H1 (cell line): ENCODE measurements at regions not wholly inside any gene's neighbourhood (a gene's known extent, or its start where the extent isn't known, plus 50 kb on each side); places are given as distances from the start of the nearest gene placed in this dataset.

Experiments used
- CTCF ChIA-PET: fragments of 300-600 bp; sonication (Branson Sonifier 250); formaldehyde crosslinking; loops from one replicate; lab custom pipeline; 2021; ENCODE audit not compliant: partially characterized antibody; lab: Charles Lee
- POLR2A ChIA-PET: fragments of 300-600 bp; sonication (Branson Sonifier 250); formaldehyde crosslinking; loops from one replicate; lab custom pipeline; 2021; ENCODE audit warnings: inconsistent platforms; ENCODE audit not compliant: partially characterized antibody; lab: Charles Lee
- DNase-seq, 2 experiments: peaks; one replicate each; pipeline versions ENCODE4 v3.0.0 to v3.0.0-alpha.2; 2010 to 2022; ENCODE audit warnings: low spot score in 2 of 2, low read depth in 1 of 2, mixed read lengths in 1 of 2
- FAIRE-seq: peaks from 2 replicates; lab custom pipeline; 2011; peaks lifted over from hg19 to GRCh38; lab: Jason Lieb, UNC
- H2AFZ ChIP-seq: 2 replicates; pipeline ENCODE4 v1.8.1; 2012; ENCODE audit warnings: low read length, inconsistent platforms
- H2AK5ac ChIP-seq: 2 replicates; pipeline ENCODE4 v1.6.1; 2013; ENCODE audit warnings: low read depth, low read length
- H2BK120ac ChIP-seq: replicated peaks from 2 replicates; pipeline ENCODE3; 2013; ENCODE audit warnings: low read depth, low read length, inconsistent platforms
- H2BK12ac ChIP-seq: 2 replicates; pipeline ENCODE4 v1.6.1; 2013; ENCODE audit warnings: low read depth, low read length
- H2BK15ac ChIP-seq: 2 replicates; pipeline ENCODE4 v1.6.1; 2013; ENCODE audit warnings: low read length
- H2BK20ac ChIP-seq: 2 replicates; pipeline ENCODE4 v1.6.1; 2013; ENCODE audit warnings: low read length
- H2BK5ac ChIP-seq: 2 replicates; pipeline ENCODE4 v1.6.1; 2013; ENCODE audit warnings: low read depth, low read length
- H3K14ac ChIP-seq: 2 replicates; pipeline ENCODE4 v1.6.1; 2013; ENCODE audit warnings: inconsistent platforms; ENCODE audit not compliant: insufficient read length
- H3K18ac ChIP-seq: 2 replicates; pipeline ENCODE4 v1.6.1; 2013; ENCODE audit warnings: low read length; ENCODE audit errors: extremely low read depth
- H3K23ac ChIP-seq: 2 replicates; pipeline ENCODE4 v1.6.1; 2013; ENCODE audit warnings: inconsistent platforms; ENCODE audit not compliant: insufficient read length
- H3K23me2 ChIP-seq: 2 replicates; pipeline ENCODE4 v1.6.1; 2013; ENCODE audit warnings: low read depth, low read length
- H3K27ac ChIP-seq: 2 replicates; pipeline ENCODE4 v1.6.1; 2011; ENCODE audit warnings: low read depth, low read length, inconsistent platforms
- H3K27me3 ChIP-seq, 4 experiments: replicated peaks in 1 of 4; 1 replicate in 1 of 4; 2 replicates in 3 of 4; pipeline versions ENCODE4 v1.6.1 to v1.8.1; 2011 to 2013; ENCODE audit warnings: low read length in 3 of 4, mild to moderate bottlenecking in 3 of 4, inconsistent platforms in 2 of 4, mixed read lengths in 2 of 4, moderate library complexity in 1 of 4; ENCODE audit not compliant: control insufficient read depth in 3 of 4, insufficient read depth in 3 of 4; ENCODE audit errors: extremely low read depth in 1 of 4
- H3K36me3 ChIP-seq, 4 experiments: 2 replicates each; pipeline versions ENCODE4 v1.6.1 to v1.8.1; 2011 to 2013; ENCODE audit warnings: mild to moderate bottlenecking in 4 of 4, low read length in 3 of 4, moderate library complexity in 2 of 4, control low read depth in 1 of 4, inconsistent platforms in 1 of 4; ENCODE audit not compliant: insufficient read depth in 4 of 4, control insufficient read depth in 2 of 4
- H3K4ac ChIP-seq: replicated peaks from 2 replicates; pipeline ENCODE3; 2013; ENCODE audit warnings: low read length, low read depth, mixed read lengths, inconsistent platforms; ENCODE audit not compliant: insufficient read length
- H3K4me1 ChIP-seq, 4 experiments: replicated peaks in 1 of 4; 1 replicate in 1 of 4; 2 replicates in 3 of 4; pipeline versions ENCODE4 v1.6.1 to v1.8.1; 2011 to 2013; ENCODE audit warnings: low read length in 3 of 4, inconsistent platforms in 2 of 4, mixed read lengths in 1 of 4; ENCODE audit not compliant: insufficient read depth in 4 of 4, control insufficient read depth in 3 of 4
- H3K4me2 ChIP-seq, 2 experiments: 2 replicates each; pipeline versions ENCODE4 v1.6.1 to v1.8.1; 2011 to 2013; ENCODE audit warnings: low read depth in 2 of 2, low read length in 2 of 2, control low read depth in 1 of 2, inconsistent platforms in 1 of 2, mild to moderate bottlenecking in 1 of 2; ENCODE audit not compliant: insufficient read depth in 1 of 2
- H3K4me3 ChIP-seq, 4 experiments: fragments of 200-600, 300-600 bp in 1 of 4; sonication (generic), shearing (Covaris generic), sonication (Bioruptor Twin) in 1 of 4; 2 replicates each; pipeline versions ENCODE4 v1.5.1 to v1.8.1; 2011 to 2016; ENCODE audit warnings: low read length in 4 of 4, low read depth in 3 of 4, control low read depth in 2 of 4, inconsistent platforms in 2 of 4, mild to moderate bottlenecking in 2 of 4, mixed read lengths in 1 of 4, moderate library complexity in 1 of 4; ENCODE audit not compliant: insufficient read depth in 2 of 4; ENCODE audit errors: extremely low read depth in 1 of 4
- H3K56ac ChIP-seq: replicated peaks from 2 replicates; pipeline ENCODE3; 2013; ENCODE audit warnings: low read depth, mild to moderate bottlenecking, mixed read lengths, low read length, inconsistent platforms; ENCODE audit not compliant: insufficient read length
- H3K79me1 ChIP-seq: 2 replicates; pipeline ENCODE4 v1.6.1; 2013; ENCODE audit warnings: low read depth, low read length, control low read depth
- H3K79me2 ChIP-seq, 2 experiments: 2 replicates each; pipeline versions ENCODE4 v1.6.1 to v1.8.1; 2012 to 2013; ENCODE audit warnings: low read length in 2 of 2, mild to moderate bottlenecking in 2 of 2, inconsistent platforms in 1 of 2; ENCODE audit not compliant: insufficient read depth in 2 of 2, control insufficient read depth in 1 of 2
- H3K9ac ChIP-seq, 4 experiments: replicated peaks in 1 of 4; 1 replicate in 1 of 4; 2 replicates in 3 of 4; pipeline versions ENCODE4 v1.6.1 to v1.8.1; 2011 to 2013; ENCODE audit warnings: low read depth in 3 of 4, low read length in 3 of 4, control low read depth in 2 of 4, mild to moderate bottlenecking in 2 of 4, moderate library complexity in 2 of 4, inconsistent platforms in 1 of 4; ENCODE audit errors: extremely low read depth in 1 of 4
- H3K9me3 ChIP-seq, 2 experiments: 2 replicates each; pipeline versions ENCODE4 v1.6.1 to v1.8.1; 2012 to 2013; ENCODE audit warnings: mild to moderate bottlenecking in 2 of 2, moderate library complexity in 2 of 2, control low read depth in 1 of 2, inconsistent platforms in 1 of 2, low read depth in 1 of 2, low read length in 1 of 2, mixed read lengths in 1 of 2; ENCODE audit not compliant: insufficient read depth in 2 of 2
- H4K20me1 ChIP-seq, 2 experiments: replicated peaks in 1 of 2; 2 replicates each; pipeline versions ENCODE3 to v1.8.1; 2011 to 2013; ENCODE audit warnings: inconsistent platforms in 2 of 2, low read length in 2 of 2, mild to moderate bottlenecking in 1 of 2; ENCODE audit not compliant: insufficient read depth in 2 of 2, control insufficient read depth in 1 of 2
- H4K5ac ChIP-seq: 2 replicates; pipeline ENCODE4 v1.6.1; 2013; ENCODE audit warnings: low read length, low read depth, mixed read lengths, inconsistent platforms; ENCODE audit not compliant: insufficient read length
- H4K8ac ChIP-seq: 2 replicates; pipeline ENCODE4 v1.8.0; 2013; ENCODE audit warnings: mild to moderate bottlenecking, moderate library complexity, low read length, inconsistent platforms; ENCODE audit not compliant: insufficient read depth; ENCODE audit errors: extremely low read depth
- H4K91ac ChIP-seq: replicated peaks from 2 replicates; pipeline ENCODE3; 2013; ENCODE audit warnings: low read length, mixed read lengths, inconsistent platforms; ENCODE audit not compliant: insufficient read length
- KDM4A ChIP-seq: IDR thresholded peaks from one replicate; pipeline ENCODE4 v1.7.1; 2012; ENCODE audit warnings: low read depth, mild to moderate bottlenecking, moderate library complexity, low read length, inconsistent platforms; ENCODE audit not compliant: severe bottlenecking
- NRF1 ChIP-seq: IDR thresholded peaks from 2 replicates; pipeline ENCODE4 v1.6.1; 2011; ENCODE audit warnings: mild to moderate bottlenecking, low read depth, low read length, improper control_type of control experiment
- TCF12 ChIP-seq: IDR thresholded peaks from 2 replicates; pipeline ENCODE4 v1.6.1; 2011; ENCODE audit warnings: low read depth, mild to moderate bottlenecking, low read length
- WGBS, 2 experiments: shearing (Covaris generic) in 1 of 2; methylation state at CpG; one replicate each; pipeline versions ENCODE4 v1.1.6 to v1.1.7; 2013 to 2015; ENCODE audit warnings: low lambda C conversion rate in 2 of 2, mixed read lengths in 2 of 2, inconsistent platforms in 1 of 2, low coverage in 1 of 2, missing lambda C conversion rate in 1 of 2; ENCODE audit not compliant: insufficient replicate concordance in 2 of 2, insufficient coverage in 1 of 2, insufficient read length in 1 of 2; ENCODE audit errors: extremely low coverage in 1 of 2, missing lambda C conversion rate in 1 of 2; 5-methylcytosine and 5-hydroxymethylcytosine counted together
- TF ChIP-seq, protein P1 (sequence below): IDR thresholded peaks from 2 replicates; pipeline ENCODE4 v1.6.1; 2011; ENCODE audit warnings: low read length, improper control_type of control experiment

DNA sequence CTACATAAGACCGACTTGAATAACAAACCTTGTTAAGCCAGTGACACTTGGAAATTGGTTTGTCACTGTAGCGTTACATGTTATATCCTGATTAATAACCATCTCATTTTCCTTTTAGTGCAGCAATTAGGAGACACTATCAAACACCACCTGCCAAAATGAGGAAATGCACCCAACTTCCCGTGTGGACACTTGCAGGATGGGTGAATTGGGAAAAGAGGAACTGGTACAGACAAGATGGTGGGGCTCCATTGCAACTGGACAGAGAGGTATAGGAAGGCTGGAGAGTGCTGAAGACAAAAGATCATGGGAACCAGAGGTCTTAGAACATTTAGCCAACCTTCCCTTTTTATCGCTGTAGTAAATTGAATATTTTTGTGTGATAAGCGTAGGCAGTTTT, 816.3 kb upstream of the HS6ST1 start:
- WGBS, 2 experiments: 91% methylated on average over 5 of the region's 5 CpGs; no CpG with 5 or more reads in 1 of the 2 experiments
- H3K4me3 ChIP-seq: no peak overlapping the region
- H3K27me3 ChIP-seq: no peaks in the 10 kb centered on the region
- FAIRE-seq (no peak), DNase-seq (no peak)
- H2AK5ac ChIP-seq: no peak overlapping the region
- no peak overlapping the region for H3K27ac ChIP-seq
- H3K79me1 ChIP-seq: no peaks in the 10 kb centered on the region
- no peaks in the 10 kb centered on the region for H3K79me2 ChIP-seq
- H3K4me1 ChIP-seq: no peaks in the 10 kb centered on the region
- no peak overlapping the region for H4K5ac ChIP-seq
- H2BK120ac ChIP-seq: no peak overlapping the region
- H3K4me2 ChIP-seq: no peak overlapping the region
- H4K91ac ChIP-seq: no peak overlapping the region
- H2BK12ac ChIP-seq: no peak overlapping the region
- H2AFZ ChIP-seq: no peak overlapping the region; the same call in 1 of the 2 replicates
- H3K23ac ChIP-seq: no peak overlapping the region
- no peak overlapping the region for H3K9ac ChIP-seq
- CTCF ChIA-PET: interaction anchor here (0.7 kb wide), 2 partner anchors 44 to 126 kb away, joined by 3 read pairs; no protein-coding TSS in a partner anchor
- H3K18ac ChIP-seq: no peak overlapping the region
- peaks cover 0 to 4% of the 10 kb centered on the region in 2 experiments; a peak in 1 of 4 replicates for H3K9me3 ChIP-seq
- no peak overlapping the region for H3K56ac ChIP-seq
- H2BK5ac ChIP-seq: no peak overlapping the region
- no peaks in the 10 kb centered on the region for H4K20me1 ChIP-seq
- POLR2A ChIA-PET: no interaction called here
- H3K36me3 ChIP-seq: no peaks in the 10 kb centered on the region
- no peak overlapping the region for H2BK20ac ChIP-seq
- H3K23me2 ChIP-seq: no peaks in the 10 kb centered on the region
- H3K14ac ChIP-seq: no peak overlapping the region
- H2BK15ac ChIP-seq: no peak overlapping the region
- no peak overlapping the region for H4K8ac ChIP-seq
- H3K4ac ChIP-seq: no peak overlapping the region
- TF ChIP-seq, protein P1, sequence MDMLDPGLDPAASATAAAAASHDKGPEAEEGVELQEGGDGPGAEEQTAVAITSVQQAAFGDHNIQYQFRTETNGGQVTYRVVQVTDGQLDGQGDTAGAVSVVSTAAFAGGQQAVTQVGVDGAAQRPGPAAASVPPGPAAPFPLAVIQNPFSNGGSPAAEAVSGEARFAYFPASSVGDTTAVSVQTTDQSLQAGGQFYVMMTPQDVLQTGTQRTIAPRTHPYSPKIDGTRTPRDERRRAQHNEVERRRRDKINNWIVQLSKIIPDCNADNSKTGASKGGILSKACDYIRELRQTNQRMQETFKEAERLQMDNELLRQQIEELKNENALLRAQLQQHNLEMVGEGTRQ: no peak
- TF ChIP-seq TCF12 (no peak), KDM4A (no peak), NRF1 (no peak)
